ENCODE measurements at regions not wholly inside any gene's neighbourhood (a gene's known extent, or its start where the extent isn't known, plus 50 kb on each side); places are given as distances from the start of the nearest gene placed in this dataset.

DNA sequence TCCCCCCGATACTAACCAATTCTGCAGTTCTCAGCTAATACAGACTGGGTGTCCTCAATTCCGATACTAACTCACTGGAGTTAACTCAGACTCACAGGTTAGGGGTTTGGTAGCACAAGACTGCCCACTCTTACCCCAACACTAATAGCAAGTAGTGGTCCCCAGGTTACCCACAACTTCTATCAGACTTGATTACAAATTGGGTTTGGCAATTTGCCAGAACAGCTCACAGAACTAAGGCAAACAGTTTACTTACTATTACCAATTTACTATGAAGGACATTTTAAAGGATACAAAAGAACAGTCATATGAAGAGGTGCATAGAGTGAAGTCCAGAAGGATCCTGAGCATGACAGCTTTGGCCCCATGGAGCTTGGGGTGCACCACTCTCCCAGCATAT, 201.8 kb upstream of the VCX start:
- TF ChIP-seq CTCF (conservative IDR thresholded peaks at IDR 0.05) = no peak
- H3K27ac ChIP-seq = no peak overlapping the region

GRCh38 chrX:7640392-7640791, 202.6 kb upstream of the VCX start:
- H3K27ac ChIP-seq = no peak overlapping the region
- TF ChIP-seq CTCF (conservative IDR thresholded peaks at IDR 0.05) = no peak

GRCh38 chrX:7638078-7638710, 204.8 kb upstream of the VCX start:
- no peak overlapping the region for H3K27ac ChIP-seq
- TF ChIP-seq CTCF (conservative IDR thresholded peaks at IDR 0.05) = no peak

DNA sequence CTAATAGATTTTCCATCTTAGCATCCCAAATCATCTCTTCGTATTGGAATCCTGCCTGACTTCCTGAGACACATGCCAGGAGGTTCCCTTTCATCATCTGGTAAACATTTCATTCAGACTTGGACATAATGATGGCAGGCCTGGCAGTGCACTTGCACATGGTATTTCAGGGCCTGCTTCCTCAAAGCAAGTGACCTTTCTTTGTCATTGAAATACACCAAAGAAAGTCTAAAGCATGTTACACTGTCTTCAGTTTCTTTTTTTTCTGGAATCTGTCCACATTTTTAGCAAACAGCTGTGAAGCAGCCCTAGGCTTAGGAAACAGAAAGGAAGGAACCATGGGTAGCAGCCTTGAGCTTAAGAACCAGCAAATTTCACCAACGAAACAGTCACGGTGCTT, 205.9 kb upstream of the VCX start:
- no peak for TF ChIP-seq CTCF (conservative IDR thresholded peaks at IDR 0.05)
- no peak overlapping the region for H3K27ac ChIP-seq

DNA sequence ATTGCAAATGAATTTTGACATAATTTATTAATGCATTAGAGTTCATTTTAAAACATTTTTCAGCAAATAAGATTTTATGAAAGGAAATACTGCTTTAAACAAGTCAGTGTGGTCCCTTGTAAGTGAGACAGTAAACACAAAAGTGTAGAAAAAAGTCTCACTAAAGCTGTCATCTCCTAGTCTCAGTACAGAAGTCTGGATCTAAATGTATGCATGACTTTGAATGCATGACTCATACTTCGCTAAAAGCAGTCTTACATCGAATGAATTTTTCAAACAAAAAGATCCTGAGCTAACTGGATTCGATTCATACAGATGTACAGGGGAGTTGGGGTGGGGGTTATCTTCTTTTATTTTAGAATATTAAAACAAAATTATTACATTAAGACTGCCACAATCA, 207.4 kb upstream of the VCX start:
- no peak for TF ChIP-seq CTCF (conservative IDR thresholded peaks at IDR 0.05)

GRCh38 chrX:7620560-7620959, 222.4 kb upstream of the VCX start:
- TF ChIP-seq CTCF (conservative IDR thresholded peaks at IDR 0.05) = no peak
- H3K27ac ChIP-seq = no peak overlapping the region

More for the DNA sequence above, 207.4 kb upstream of the VCX start:
- H3K27ac ChIP-seq = no peak overlapping the region

DNA sequence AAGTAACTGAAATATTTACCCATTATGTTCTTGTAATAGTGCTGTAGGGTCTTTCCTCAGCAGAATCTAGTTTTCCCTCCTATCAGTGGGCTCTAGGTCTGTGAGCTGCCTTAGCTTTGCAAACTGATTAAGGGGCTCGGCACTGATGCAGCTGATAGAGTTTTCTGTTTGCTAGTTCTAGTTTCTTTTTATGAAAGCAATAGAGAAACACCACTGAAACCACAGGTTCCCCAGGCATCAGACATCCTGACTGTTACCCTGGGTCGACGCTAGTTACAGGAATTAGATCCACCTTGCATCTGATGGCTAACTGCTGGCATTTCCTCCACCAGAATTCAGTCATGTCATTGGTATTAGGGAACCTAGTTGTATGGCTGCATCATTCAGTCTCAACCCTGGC, 225.0 kb upstream of the VCX start:
- no peak overlapping the region for H3K27ac ChIP-seq
- no peak for TF ChIP-seq CTCF (conservative IDR thresholded peaks at IDR 0.05)
